AG09309 (cell line): ENCODE measurements at regions not wholly inside any gene's neighbourhood (a gene's known extent, or its start where the extent isn't known, plus 50 kb on each side); places are given as distances from the start of the nearest gene placed in this dataset.

Source experiments
- DNase-seq: peaks from one replicate; pipeline ENCODE4 v3.0.0-alpha.2; 2010; ENCODE audit warnings: low read depth
- H3K4me3 ChIP-seq: 2 replicates; pipeline ENCODE4 v1.5.1; 2011; ENCODE audit warnings: mild to moderate bottlenecking, low read depth, low read length, moderate library complexity; ENCODE audit not compliant: control insufficient read depth
- TF ChIP-seq, protein P1 (sequence below): IDR thresholded peaks from 2 replicates; pipeline ENCODE4 v1.5.1; 2011; ENCODE audit warnings: mild to moderate bottlenecking, low read depth, low read length, inconsistent platforms; ENCODE audit not compliant: insufficient read depth, control insufficient read depth; ENCODE audit errors: missing control alignments

DNA sequence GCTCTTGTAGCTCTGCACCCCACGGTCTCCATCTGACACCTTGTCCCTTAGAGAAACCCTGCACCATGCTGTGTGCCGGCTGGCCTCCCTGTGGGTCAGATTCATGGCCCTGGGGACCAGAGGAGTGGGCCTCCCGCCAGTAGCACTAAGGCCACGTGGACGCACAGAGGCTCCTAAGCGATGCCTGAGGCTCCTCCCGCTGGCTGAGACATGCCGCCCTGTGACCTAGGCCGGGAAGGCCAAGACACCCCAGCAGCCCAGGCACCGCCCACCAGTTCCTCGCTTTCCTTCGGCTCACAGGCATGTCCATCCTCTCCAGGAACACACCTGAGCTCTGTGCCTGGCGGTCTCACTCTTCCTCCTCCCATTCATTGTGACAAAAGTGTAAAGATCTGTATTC is 311.0 kb downstream of the THBS2 start:
- no peak for DNase-seq
- TF ChIP-seq, protein P1, sequence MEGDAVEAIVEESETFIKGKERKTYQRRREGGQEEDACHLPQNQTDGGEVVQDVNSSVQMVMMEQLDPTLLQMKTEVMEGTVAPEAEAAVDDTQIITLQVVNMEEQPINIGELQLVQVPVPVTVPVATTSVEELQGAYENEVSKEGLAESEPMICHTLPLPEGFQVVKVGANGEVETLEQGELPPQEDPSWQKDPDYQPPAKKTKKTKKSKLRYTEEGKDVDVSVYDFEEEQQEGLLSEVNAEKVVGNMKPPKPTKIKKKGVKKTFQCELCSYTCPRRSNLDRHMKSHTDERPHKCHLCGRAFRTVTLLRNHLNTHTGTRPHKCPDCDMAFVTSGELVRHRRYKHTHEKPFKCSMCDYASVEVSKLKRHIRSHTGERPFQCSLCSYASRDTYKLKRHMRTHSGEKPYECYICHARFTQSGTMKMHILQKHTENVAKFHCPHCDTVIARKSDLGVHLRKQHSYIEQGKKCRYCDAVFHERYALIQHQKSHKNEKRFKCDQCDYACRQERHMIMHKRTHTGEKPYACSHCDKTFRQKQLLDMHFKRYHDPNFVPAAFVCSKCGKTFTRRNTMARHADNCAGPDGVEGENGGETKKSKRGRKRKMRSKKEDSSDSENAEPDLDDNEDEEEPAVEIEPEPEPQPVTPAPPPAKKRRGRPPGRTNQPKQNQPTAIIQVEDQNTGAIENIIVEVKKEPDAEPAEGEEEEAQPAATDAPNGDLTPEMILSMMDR, result no peak
- no peak overlapping the region for H3K4me3 ChIP-seq

DNA sequence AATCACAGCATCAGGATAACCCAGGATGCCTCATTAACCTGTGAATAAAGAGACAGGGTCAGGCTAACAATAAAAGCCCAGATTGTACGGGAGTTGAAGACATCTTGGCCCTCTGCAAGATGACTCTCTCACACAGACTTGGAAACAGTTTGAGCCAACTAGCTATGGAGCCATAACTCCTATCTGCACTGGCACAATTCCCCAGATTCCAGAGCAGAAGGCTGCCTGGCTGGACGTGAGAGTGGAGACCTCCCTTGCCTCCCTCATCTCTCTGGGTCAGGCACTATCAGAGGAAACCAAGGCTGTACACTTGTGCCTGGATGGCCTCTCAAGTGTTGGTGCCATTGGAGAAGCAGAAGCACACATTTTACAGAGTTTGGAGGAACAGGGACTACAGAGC is 312.6 kb downstream of the THBS2 start:
- H3K4me3 ChIP-seq, result no peak overlapping the region
- DNase-seq, result no peak
- TF ChIP-seq, protein P1, result no peak

DNA sequence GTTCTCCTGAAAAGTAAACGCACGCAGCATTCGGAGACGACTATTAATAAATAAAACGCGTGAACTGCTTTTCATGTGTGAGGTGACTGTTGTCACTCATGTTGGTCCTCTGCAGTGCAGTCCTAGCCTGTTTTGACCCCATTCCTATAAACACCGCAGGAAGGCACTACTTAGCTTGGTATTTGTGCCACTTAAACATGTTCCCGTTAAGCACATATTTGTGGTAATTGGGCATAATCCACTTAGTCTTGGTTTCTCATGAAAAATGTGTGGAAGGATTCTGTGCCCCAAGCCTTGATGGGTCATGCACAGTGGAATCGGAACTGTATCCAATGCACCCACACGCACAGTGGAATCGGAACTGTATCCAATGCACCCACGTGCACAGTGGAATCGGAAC is 313.9 kb downstream of the THBS2 start:
- H3K4me3 ChIP-seq, result no peak overlapping the region
- TF ChIP-seq, protein P1, result no peak
- DNase-seq, result no peak

DNA sequence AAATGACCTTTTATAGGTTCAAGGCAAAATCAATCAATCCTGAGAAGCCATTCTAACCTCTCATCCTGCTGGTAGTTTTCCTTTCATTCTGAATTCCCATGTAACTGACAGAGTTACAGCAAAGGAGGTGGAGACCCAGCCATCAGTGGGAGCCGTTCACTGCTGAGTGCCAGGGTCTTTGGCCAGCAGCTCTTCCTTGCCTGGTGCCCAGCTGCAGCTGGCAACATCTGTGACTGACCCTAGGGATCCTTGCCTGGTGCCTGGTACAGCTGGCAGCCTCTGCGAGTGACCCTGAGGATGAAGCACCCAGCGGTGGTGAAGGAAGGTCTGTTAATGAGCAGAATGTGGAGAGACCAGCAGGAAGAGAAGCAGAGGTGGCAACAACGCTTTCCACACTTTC is 314.6 kb downstream of the THBS2 start:
- TF ChIP-seq, protein P1, result no peak
- DNase-seq, result no peak
- no peak overlapping the region for H3K4me3 ChIP-seq

DNA sequence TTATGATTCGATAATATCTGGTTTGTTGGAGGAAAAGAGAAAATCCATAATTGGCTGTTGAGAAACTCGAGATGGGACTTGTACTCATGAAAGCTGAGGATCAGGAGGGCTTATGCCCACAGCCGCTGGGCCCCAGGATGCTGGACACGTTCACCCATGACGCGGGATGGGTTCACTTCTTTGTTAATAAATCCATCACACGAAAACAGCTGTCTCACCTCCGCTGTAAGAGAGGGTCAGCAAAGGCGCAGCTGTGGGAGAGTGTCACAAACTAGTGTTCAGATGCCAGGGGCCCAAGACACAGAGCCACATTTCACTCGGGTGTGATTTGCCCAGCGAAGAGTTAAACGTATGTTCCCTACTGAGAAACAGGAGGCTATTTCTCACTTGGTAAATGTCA is 315.1 kb downstream of the THBS2 start:
- H3K4me3 ChIP-seq, result no peak overlapping the region

DNA sequence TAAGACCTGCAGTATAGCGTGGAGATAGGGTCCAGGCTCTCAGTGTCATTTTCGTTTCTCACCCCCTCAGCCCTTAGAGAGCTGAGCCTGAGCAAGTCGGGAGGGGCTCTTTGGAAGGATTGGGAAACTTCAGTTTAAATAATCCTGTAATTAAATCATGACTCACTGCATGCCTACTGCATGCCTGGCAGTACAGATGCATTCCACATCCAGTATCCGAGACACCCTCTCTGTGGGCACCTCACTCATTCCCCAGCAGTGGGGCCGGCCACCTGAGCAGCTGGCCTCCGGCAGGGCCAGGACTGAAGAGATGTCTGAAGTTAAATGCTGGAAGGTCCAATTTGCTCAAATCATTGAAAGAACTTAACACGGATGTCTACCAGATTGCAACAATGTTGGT is 316.6 kb downstream of the THBS2 start:
- no peak for DNase-seq
- no peak overlapping the region for H3K4me3 ChIP-seq
- TF ChIP-seq, protein P1, result no peak

More for the DNA sequence above, 315.1 kb downstream of the THBS2 start:
- no peak for DNase-seq
- TF ChIP-seq, protein P1, result no peak

DNA sequence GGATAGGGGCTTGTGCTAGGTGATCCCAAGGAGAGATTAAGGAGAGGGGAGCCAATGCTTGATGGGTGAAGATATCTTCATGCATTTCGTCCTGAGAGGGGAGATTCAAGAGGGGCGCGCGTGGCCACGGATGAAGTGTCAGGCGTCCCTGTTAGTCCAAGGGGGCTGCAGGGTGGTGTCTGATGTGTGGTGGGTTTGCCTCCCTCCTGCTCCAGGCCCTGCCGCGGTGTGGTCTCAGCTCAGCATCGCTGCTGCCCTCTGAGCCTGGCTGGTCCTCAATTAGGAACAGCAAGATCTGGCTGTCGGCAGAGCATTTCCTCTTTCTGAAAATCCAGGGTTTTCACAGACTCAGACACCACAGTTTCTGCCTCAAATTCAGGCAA is 318.0 kb downstream of the THBS2 start:
- no peak for DNase-seq
- TF ChIP-seq, protein P1, result no peak
- H3K4me3 ChIP-seq, result no peak overlapping the region
